ENCODE measurements at regions not wholly inside any gene's neighbourhood (a gene's known extent, or its start where the extent isn't known, plus 50 kb on each side); places are given as distances from the start of the nearest gene placed in this dataset.

GRCh38 chr9:110021891-110022290 lies 186.1 kb downstream of the C9orf152 start:
- no CpG with 5 or more reads among the region's 2 CpGs for WGBS, 2 experiments (ENCODE audit: extremely low coverage in 2 of 2, insufficient read length in 1 of 2)

More at GRCh38 chr9:110021891-110022290, 186.1 kb downstream of the C9orf152 start:
- H3K9me1 ChIP-seq (ENCODE audit: insufficient read depth, low read length): peaks cover 5% of the 10 kb centered on the region
- no peak overlapping the region for H4K5ac ChIP-seq (ENCODE audit: low read depth, low read length)
- in situ Hi-C loops (cut with MboI; ENCODE audit: low sequenced_read_pairs): no loop called here
- peak overlapping the region in 1 of 2 experiments; percentile 42; a peak in 2 of 4 replicates for H4K8ac ChIP-seq (ENCODE audit: low read depth in 2 of 2, low read length in 2 of 2)
- H4K91ac ChIP-seq (ENCODE audit: insufficient read depth, low read depth, low read length): no peak overlapping the region
- no TSS peak for BruUV-seq (replicated peaks)
- no peak overlapping the region; the same call in 1 of the 2 replicates for H2BK20ac ChIP-seq (ENCODE audit: low read depth, low read length)
- H3K4me2 ChIP-seq (ENCODE audit: low read depth, low read length): no peak overlapping the region; the same call in 1 of the 2 replicates
- H3K18ac ChIP-seq (ENCODE audit: low read depth, low read length): no peak overlapping the region
- no peak overlapping the region for H2AK5ac ChIP-seq (ENCODE audit: low read depth, low read length)
- no peaks in the 10 kb centered on the region; the same call in 1 of the 2 replicates for H3K4me1 ChIP-seq (ENCODE audit: control insufficient read depth, insufficient read depth, low read length)
- H2BK120ac ChIP-seq (ENCODE audit: low read depth, low read length): no peak overlapping the region
- H2AK9ac ChIP-seq (replicated peaks; ENCODE audit: low read depth, low read length, poor library complexity): no peak overlapping the region
- H3K56ac ChIP-seq (ENCODE audit: extremely low read depth, insufficient read depth, low read length): no peak overlapping the region
- H3K27ac ChIP-seq (ENCODE audit: insufficient read depth, low read length): no peak overlapping the region
- dilution Hi-C loops (cut with HindIII; ENCODE audit: low sequenced_read_pairs, unreplicated experiment): no loop called here
- H3K23ac ChIP-seq (ENCODE audit: low read depth, low read length): no peak overlapping the region
- H3K9ac ChIP-seq (ENCODE audit: low read depth, low read length): peak overlapping the region; percentile 26; the same call in 1 of the 2 replicates
- POLR2A ChIA-PET (ENCODE audit: unreplicated experiment): no interaction called here
- no peak overlapping the region for H2AFZ ChIP-seq (replicated peaks; ENCODE audit: low read length, poor library complexity)
- DNase-seq (no peak), ATAC-seq (ENCODE audit: low read depth) (no peak)
- no peaks in the 10 kb centered on the region for H4K20me1 ChIP-seq (ENCODE audit: insufficient read depth, low read length)
- H3K79me1 ChIP-seq (ENCODE audit: low read depth in 1 of 2, low read length in 2 of 2): peaks cover 12 to 32% of the 10 kb centered on the region in 2 experiments; a peak in 3 of 4 replicates
- CTCF ChIA-PET: no interaction called here
- no peak overlapping the region for H2BK5ac ChIP-seq (ENCODE audit: low read depth, low read length, poor library complexity, severe bottlenecking)
- intact Hi-C loops (cut with micrococcal nuclease): no loop called here
- no peaks in the 10 kb centered on the region for H3K36me3 ChIP-seq (ENCODE audit: control insufficient read depth, insufficient read depth, low read length)
- H3K9me3 ChIP-seq (ENCODE audit: control insufficient read depth, insufficient read depth, low read length): no peaks in the 10 kb centered on the region
- no peak overlapping the region for H3K14ac ChIP-seq (replicated peaks; ENCODE audit: low read depth, low read length)
- TF ChIP-seq ELK1 (IDR thresholded peaks at IDR 0.05; ENCODE audit: borderline replicate concordance, low read depth, low read length): no peak
- TF ChIP-seq RAD21 (IDR thresholded peaks at IDR 0.05; ENCODE audit: low read length): no peak
- TF ChIP-seq NFE2L2 (IDR thresholded peaks at IDR 0.05; ENCODE audit: low read depth, low read length): no peak
- TF ChIP-seq CHD1 (IDR thresholded peaks at IDR 0.05; ENCODE audit: low read depth, low read length): no peak
- no peak for TF ChIP-seq BHLHE40 (IDR thresholded peaks at IDR 0.05; ENCODE audit: low read depth, low read length)
- no peak for TF ChIP-seq MAFK (IDR thresholded peaks at IDR 0.05; ENCODE audit: low read depth, low read length)
- no peak for TF ChIP-seq CTCF (conservative IDR thresholded peaks at IDR 0.05; ENCODE audit: low read depth, low read length)
- no peak for TF ChIP-seq FOS (IDR thresholded peaks at IDR 0.05; ENCODE audit: low read depth, low read length)
- TF ChIP-seq SMC3 (IDR thresholded peaks at IDR 0.05; ENCODE audit: low read depth, low read length): no peak
- no peak for TF ChIP-seq POLR2A (IDR thresholded peaks at IDR 0.05; ENCODE audit: low read depth, low read length)
- H2BK15ac ChIP-seq (ENCODE audit: low read depth, low read length): 0 out of 3 replicates have a peak overlapping the region, but pooled peaks have one; percentile 41
- no peak overlapping the region for H3K4me3 ChIP-seq (ENCODE audit: insufficient read depth, low read depth, low read length)
- H3K27me3 ChIP-seq (ENCODE audit: control insufficient read depth, insufficient read depth, low read length): no peaks in the 10 kb centered on the region
- peak overlapping the region; percentile 4; the same call in 1 of the 2 replicates for H3K4ac ChIP-seq (ENCODE audit: low read depth, low read length)

Data from IMR-90 (cell line).